K562 (cell line): ENCODE measurements at regions not wholly inside any gene's neighbourhood (a gene's known extent, or its start where the extent isn't known, plus 50 kb on each side); places are given as distances from the start of the nearest gene placed in this dataset.

Experiments used
- CTCF ChIP-seq, 3 experiments: IDR thresholded peaks in 2 of 3; conservative IDR thresholded peaks in 1 of 3; 2 replicates each; pipeline ENCODE4 v1.5.1; 2011 to 2012; ENCODE audit warnings: low read length in 3 of 3, mild to moderate bottlenecking in 3 of 3, control low read depth in 2 of 3, improper control_type of control experiment in 1 of 3, inconsistent platforms in 1 of 3, low read depth in 1 of 3, mixed read lengths in 1 of 3, moderate library complexity in 1 of 3; ENCODE audit not compliant: insufficient read depth in 2 of 3
- HNRNPK ChIP-seq: fragments of 200-400 bp; formaldehyde crosslinking; IDR thresholded peaks from one replicate; pipeline ENCODE4 v1.6.1; 2018; ENCODE audit warnings: mild to moderate bottlenecking, low read depth, low read length; ENCODE audit not compliant: poor library complexity, severe bottlenecking
- KAT7 ChIP-seq: sonication (generic); formaldehyde crosslinking; IDR thresholded peaks from 2 replicates; pipeline ENCODE4 v1.8.0; 2022; ENCODE audit warnings: missing genetic modification reagents, mild to moderate bottlenecking, borderline replicate concordance
- RAD21 ChIP-seq, 2 experiments: fragments of 250-450 bp in 1 of 2; fragments of 450-650 bp in 1 of 2; sonication (Bioruptor Pico) in 1 of 2; formaldehyde crosslinking in 1 of 2; IDR thresholded peaks in 1 of 2; conservative IDR thresholded peaks in 1 of 2; 2 replicates each; pipeline versions ENCODE4 v1.4.0 to v1.8.0; 2020 to 2022; ENCODE audit warnings: mild to moderate bottlenecking in 2 of 2, moderate library complexity in 1 of 2
- RB1 ChIP-seq: fragments of 450-650 bp; IDR thresholded peaks from 2 replicates; pipeline ENCODE4 v1.6.1; 2017; ENCODE audit warnings: low read depth, mild to moderate bottlenecking
- TF ChIP-seq, protein P1 (sequence below), 2 experiments: fragments of 450-650 bp; formaldehyde crosslinking in 1 of 2; IDR thresholded peaks; 2 replicates each; pipeline versions ENCODE4 v1.4.0 to v1.6.1; 2014 to 2020; ENCODE audit warnings: mild to moderate bottlenecking in 2 of 2, borderline replicate concordance in 1 of 2, low read depth in 1 of 2
- TF ChIP-seq, protein P2 (sequence below): sonication (generic); formaldehyde crosslinking; IDR thresholded peaks from 2 replicates; pipeline ENCODE4 v1.8.0; 2022; ENCODE audit warnings: mild to moderate bottlenecking, missing genetic modification reagents, borderline replicate concordance

- TF ChIP-seq, protein P1, sequence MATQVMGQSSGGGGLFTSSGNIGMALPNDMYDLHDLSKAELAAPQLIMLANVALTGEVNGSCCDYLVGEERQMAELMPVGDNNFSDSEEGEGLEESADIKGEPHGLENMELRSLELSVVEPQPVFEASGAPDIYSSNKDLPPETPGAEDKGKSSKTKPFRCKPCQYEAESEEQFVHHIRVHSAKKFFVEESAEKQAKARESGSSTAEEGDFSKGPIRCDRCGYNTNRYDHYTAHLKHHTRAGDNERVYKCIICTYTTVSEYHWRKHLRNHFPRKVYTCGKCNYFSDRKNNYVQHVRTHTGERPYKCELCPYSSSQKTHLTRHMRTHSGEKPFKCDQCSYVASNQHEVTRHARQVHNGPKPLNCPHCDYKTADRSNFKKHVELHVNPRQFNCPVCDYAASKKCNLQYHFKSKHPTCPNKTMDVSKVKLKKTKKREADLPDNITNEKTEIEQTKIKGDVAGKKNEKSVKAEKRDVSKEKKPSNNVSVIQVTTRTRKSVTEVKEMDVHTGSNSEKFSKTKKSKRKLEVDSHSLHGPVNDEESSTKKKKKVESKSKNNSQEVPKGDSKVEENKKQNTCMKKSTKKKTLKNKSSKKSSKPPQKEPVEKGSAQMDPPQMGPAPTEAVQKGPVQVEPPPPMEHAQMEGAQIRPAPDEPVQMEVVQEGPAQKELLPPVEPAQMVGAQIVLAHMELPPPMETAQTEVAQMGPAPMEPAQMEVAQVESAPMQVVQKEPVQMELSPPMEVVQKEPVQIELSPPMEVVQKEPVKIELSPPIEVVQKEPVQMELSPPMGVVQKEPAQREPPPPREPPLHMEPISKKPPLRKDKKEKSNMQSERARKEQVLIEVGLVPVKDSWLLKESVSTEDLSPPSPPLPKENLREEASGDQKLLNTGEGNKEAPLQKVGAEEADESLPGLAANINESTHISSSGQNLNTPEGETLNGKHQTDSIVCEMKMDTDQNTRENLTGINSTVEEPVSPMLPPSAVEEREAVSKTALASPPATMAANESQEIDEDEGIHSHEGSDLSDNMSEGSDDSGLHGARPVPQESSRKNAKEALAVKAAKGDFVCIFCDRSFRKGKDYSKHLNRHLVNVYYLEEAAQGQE (IDR thresholded peaks at IDR 0.05; ENCODE audit: borderline replicate concordance) = peak; percentile 37; the same call in 1 of the 2 replicates
- TF ChIP-seq, protein P1 (CRISPR knock-in tag; IDR thresholded peaks at IDR 0.05; ENCODE audit: low read depth) = no peak
- TF ChIP-seq HNRNPK = no peak
- TF ChIP-seq RAD21 (CRISPR knock-in tag; conservative IDR thresholded peaks at IDR 0.05 in 1 of 2, IDR thresholded peaks at IDR 0.05 in 1 of 2) = peak; percentile 44 to 61
- TF ChIP-seq RB1 = no peak
- TF ChIP-seq, protein P2, sequence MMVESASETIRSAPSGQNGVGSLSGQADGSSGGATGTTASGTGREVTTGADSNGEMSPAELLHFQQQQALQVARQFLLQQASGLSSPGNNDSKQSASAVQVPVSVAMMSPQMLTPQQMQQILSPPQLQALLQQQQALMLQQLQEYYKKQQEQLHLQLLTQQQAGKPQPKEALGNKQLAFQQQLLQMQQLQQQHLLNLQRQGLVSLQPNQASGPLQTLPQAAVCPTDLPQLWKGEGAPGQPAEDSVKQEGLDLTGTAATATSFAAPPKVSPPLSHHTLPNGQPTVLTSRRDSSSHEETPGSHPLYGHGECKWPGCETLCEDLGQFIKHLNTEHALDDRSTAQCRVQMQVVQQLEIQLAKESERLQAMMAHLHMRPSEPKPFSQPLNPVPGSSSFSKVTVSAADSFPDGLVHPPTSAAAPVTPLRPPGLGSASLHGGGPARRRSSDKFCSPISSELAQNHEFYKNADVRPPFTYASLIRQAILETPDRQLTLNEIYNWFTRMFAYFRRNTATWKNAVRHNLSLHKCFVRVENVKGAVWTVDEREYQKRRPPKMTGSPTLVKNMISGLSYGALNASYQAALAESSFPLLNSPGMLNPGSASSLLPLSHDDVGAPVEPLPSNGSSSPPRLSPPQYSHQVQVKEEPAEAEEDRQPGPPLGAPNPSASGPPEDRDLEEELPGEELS (CRISPR knock-in tag) = no peak
- TF ChIP-seq KAT7 (CRISPR knock-in tag) = no peak
- TF ChIP-seq CTCF (IDR thresholded peaks at IDR 0.05 in 2 of 3, conservative IDR thresholded peaks at IDR 0.05 in 1 of 3; ENCODE audit: insufficient read depth in 2 of 3, low read depth in 1 of 3, low read length in 3 of 3) = peak; percentile 21 to 51 (median 43); a peak in 4 of 6 replicates
Observed at GRCh38 chr1:102434421-102434820, 437.7 kb upstream of the OLFM3 start (continued).
